Urinary bladder (tissue), 3 donors: ENCODE measurements at regions not wholly inside any gene's neighbourhood (a gene's known extent, or its start where the extent isn't known, plus 50 kb on each side); places are given as distances from the start of the nearest gene placed in this dataset.
"Not testable (repeated sequence)": the region's sequence is repeated elsewhere in the genome, so short reads cannot be mapped to it uniquely, and the experiment has no call there.

Experiments
- DNase-seq: peaks from one replicate; pipeline ENCODE4 v3.0.0-alpha.2; 2015; ENCODE audit errors: extremely low spot score
- H3K27ac ChIP-seq: one replicate; pipeline ENCODE4 v1.5.1; 2013; ENCODE audit warnings: low read depth, mild to moderate bottlenecking, moderate library complexity
- H3K36me3 ChIP-seq: one replicate; pipeline ENCODE4 v1.6.1; 2013; ENCODE audit warnings: mild to moderate bottlenecking, moderate library complexity; ENCODE audit not compliant: insufficient read depth
- H3K4me1 ChIP-seq: one replicate; pipeline ENCODE4 v1.6.1; 2013; ENCODE audit warnings: mild to moderate bottlenecking, moderate library complexity; ENCODE audit not compliant: insufficient read depth
- H3K4me3 ChIP-seq: one replicate; pipeline ENCODE4 v1.5.1; 2013; ENCODE audit warnings: low read depth, low read length
- WGBS: extraction: QIAGEN DNeasy Blood & Tissue Kit; methylation state at CpG from one replicate; pipeline ENCODE4 v1.1.7; 2013; 5-methylcytosine and 5-hydroxymethylcytosine counted together
- donor health status: healthy with polysubstance abuse.
- donor health status: healthy.

GRCh38 chr4:18419780-18420179 is 398.2 kb upstream of the LCORL start:
- Histone ChIP-seq H3K4me3 (no peak overlapping the region), H3K27ac (no peak overlapping the region), H3K36me3 (no peaks in the 10 kb centered on the region), H3K4me1 (no peaks in the 10 kb centered on the region)
- 46% methylated on average over 3 of the region's 3 CpGs for WGBS
- no peak for DNase-seq

GRCh38 chr4:18418195-18418898 is 396.8 kb upstream of the LCORL start:
- WGBS = 90% methylated on average over 47 of the region's 51 CpGs
- H3K4me3 ChIP-seq, H3K4me1 ChIP-seq, H3K36me3 ChIP-seq, H3K27ac ChIP-seq, DNase-seq: not testable (repeated sequence)

GRCh38 chr4:18417651-18418050 is 396.1 kb upstream of the LCORL start:
- H3K4me3 ChIP-seq, H3K27ac ChIP-seq, H3K4me1 ChIP-seq, H3K36me3 ChIP-seq, DNase-seq: not testable (repeated sequence)
- 95% methylated on average over 15 of the region's 15 CpGs for WGBS

GRCh38 chr4:18406264-18406663 is 384.7 kb upstream of the LCORL start:
- 23% methylated on average over 1 of the region's 1 CpG for WGBS
- DNase-seq = no peak
- Histone ChIP-seq H3K36me3 (no peaks in the 10 kb centered on the region), H3K4me3 (no peak overlapping the region), H3K4me1 (no peaks in the 10 kb centered on the region), H3K27ac (no peak overlapping the region)

GRCh38 chr4:18405054-18405453 is 383.5 kb upstream of the LCORL start:
- WGBS = 81% methylated on average over 2 of the region's 2 CpGs
- H3K4me3 ChIP-seq = no peak overlapping the region
- no peaks in the 10 kb centered on the region for H3K36me3 ChIP-seq
- H3K27ac ChIP-seq = no peak overlapping the region
- DNase-seq = no peak
- no peaks in the 10 kb centered on the region for H3K4me1 ChIP-seq

- H3K4me3 ChIP-seq = no peak overlapping the region
- no peak for DNase-seq
- no peaks in the 10 kb centered on the region for H3K36me3 ChIP-seq
- H3K27ac ChIP-seq = no peak overlapping the region
- no peaks in the 10 kb centered on the region for H3K4me1 ChIP-seq
- 57% methylated on average over 2 of the region's 2 CpGs for WGBS
Observed at GRCh38 chr4:18404642-18405041, 383.1 kb upstream of the LCORL start.

- H3K4me3 ChIP-seq = no peak overlapping the region
- no peak overlapping the region for H3K27ac ChIP-seq
- H3K36me3 ChIP-seq = no peaks in the 10 kb centered on the region
- H3K4me1 ChIP-seq = no peaks in the 10 kb centered on the region
- no peak for DNase-seq
- 75% methylated on average over 3 of the region's 3 CpGs for WGBS
Observed at GRCh38 chr4:18403327-18403726, 381.8 kb upstream of the LCORL start.

- DNase-seq = no peak
- no peaks in the 10 kb centered on the region for H3K4me1 ChIP-seq
- H3K36me3 ChIP-seq = no peaks in the 10 kb centered on the region
- H3K4me3 ChIP-seq = no peak overlapping the region
- H3K27ac ChIP-seq = no peak overlapping the region
- 76% methylated on average over 1 of the region's 1 CpG for WGBS
Observed at GRCh38 chr4:18401868-18402267, 380.3 kb upstream of the LCORL start.

GRCh38 chr4:18401425-18401824 is 379.9 kb upstream of the LCORL start:
- Histone ChIP-seq H3K4me3 (no peak overlapping the region), H3K27ac (no peak overlapping the region), H3K36me3 (no peaks in the 10 kb centered on the region), H3K4me1 (no peaks in the 10 kb centered on the region)
- DNase-seq = no peak
- WGBS = 55% methylated on average over 2 of the region's 2 CpGs

GRCh38 chr4:18398661-18399060 is 377.1 kb upstream of the LCORL start:
- no peak for DNase-seq
- 20% methylated on average over 5 of the region's 5 CpGs for WGBS

GRCh38 chr4:18397681-18398390 is 376.3 kb upstream of the LCORL start:
- no peak overlapping the region for H3K27ac ChIP-seq
- no peaks in the 10 kb centered on the region for H3K4me1 ChIP-seq
- no peaks in the 10 kb centered on the region for H3K36me3 ChIP-seq
- WGBS = 49% methylated on average over 5 of the region's 5 CpGs
- H3K4me3 ChIP-seq = no peak overlapping the region
- DNase-seq = no peak

More at GRCh38 chr4:18398661-18399060, 377.1 kb upstream of the LCORL start:
- Histone ChIP-seq H3K4me1 (no peaks in the 10 kb centered on the region), H3K36me3 (no peaks in the 10 kb centered on the region), H3K4me3 (no peak overlapping the region), H3K27ac (no peak overlapping the region)

GRCh38 chr4:18394656-18395055 is 373.1 kb upstream of the LCORL start:
- no peaks in the 10 kb centered on the region for H3K4me1 ChIP-seq
- no peak for DNase-seq
- H3K36me3 ChIP-seq = no peaks in the 10 kb centered on the region
- WGBS = 77% methylated on average over 1 of the region's 1 CpG
- H3K4me3 ChIP-seq = no peak overlapping the region
- no peak overlapping the region for H3K27ac ChIP-seq

GRCh38 chr4:18391354-18391728 is 369.8 kb upstream of the LCORL start:
- WGBS = 84% methylated on average over 1 of the region's 1 CpG

GRCh38 chr4:18390655-18391353 is 369.2 kb upstream of the LCORL start:
- Histone ChIP-seq H3K4me1 (no peaks in the 10 kb centered on the region), H3K4me3 (no peak overlapping the region), H3K36me3 (no peaks in the 10 kb centered on the region), H3K27ac (no peak overlapping the region)
- no peak for DNase-seq
- 80% methylated on average over 4 of the region's 4 CpGs for WGBS

More at GRCh38 chr4:18391354-18391728, 369.8 kb upstream of the LCORL start:
- H3K4me1 ChIP-seq = no peaks in the 10 kb centered on the region
- no peak for DNase-seq
- H3K4me3 ChIP-seq = no peak overlapping the region
- H3K36me3 ChIP-seq = no peaks in the 10 kb centered on the region
- no peak overlapping the region for H3K27ac ChIP-seq
